ENCODE measurements at regions not wholly inside any gene's neighbourhood (a gene's known extent, or its start where the extent isn't known, plus 50 kb on each side); places are given as distances from the start of the nearest gene placed in this dataset.

DNA sequence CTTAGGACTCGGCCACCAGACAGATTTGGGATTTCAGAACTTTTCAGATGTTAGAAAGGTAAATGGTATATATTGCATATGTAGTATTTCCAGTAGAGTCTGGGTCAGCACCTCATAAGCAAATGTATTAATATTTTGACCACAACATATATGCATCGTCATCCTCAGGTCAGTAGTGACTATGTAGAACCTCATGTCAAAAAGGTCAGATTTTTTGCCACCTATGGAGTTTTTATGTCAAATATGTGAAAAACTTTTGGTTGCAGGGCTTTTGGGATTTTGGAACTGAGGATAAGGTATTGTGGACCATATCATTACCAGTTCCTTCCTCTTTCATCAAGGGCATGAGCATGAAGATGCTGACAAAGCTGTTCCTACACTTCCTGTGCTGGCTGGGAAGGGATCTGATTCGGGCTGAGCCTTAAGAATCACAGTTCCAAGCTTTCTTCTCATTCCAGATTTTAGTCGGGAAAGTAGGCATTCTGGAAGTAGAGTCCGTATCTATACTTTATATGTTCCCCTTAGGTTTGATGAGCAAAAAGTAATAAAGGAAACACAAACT, 183.0 kb upstream of the PGRMC2 start:
- TF ChIP-seq POLR2A (IDR thresholded peaks at IDR 0.05): no peak
- TF ChIP-seq, protein P1, sequence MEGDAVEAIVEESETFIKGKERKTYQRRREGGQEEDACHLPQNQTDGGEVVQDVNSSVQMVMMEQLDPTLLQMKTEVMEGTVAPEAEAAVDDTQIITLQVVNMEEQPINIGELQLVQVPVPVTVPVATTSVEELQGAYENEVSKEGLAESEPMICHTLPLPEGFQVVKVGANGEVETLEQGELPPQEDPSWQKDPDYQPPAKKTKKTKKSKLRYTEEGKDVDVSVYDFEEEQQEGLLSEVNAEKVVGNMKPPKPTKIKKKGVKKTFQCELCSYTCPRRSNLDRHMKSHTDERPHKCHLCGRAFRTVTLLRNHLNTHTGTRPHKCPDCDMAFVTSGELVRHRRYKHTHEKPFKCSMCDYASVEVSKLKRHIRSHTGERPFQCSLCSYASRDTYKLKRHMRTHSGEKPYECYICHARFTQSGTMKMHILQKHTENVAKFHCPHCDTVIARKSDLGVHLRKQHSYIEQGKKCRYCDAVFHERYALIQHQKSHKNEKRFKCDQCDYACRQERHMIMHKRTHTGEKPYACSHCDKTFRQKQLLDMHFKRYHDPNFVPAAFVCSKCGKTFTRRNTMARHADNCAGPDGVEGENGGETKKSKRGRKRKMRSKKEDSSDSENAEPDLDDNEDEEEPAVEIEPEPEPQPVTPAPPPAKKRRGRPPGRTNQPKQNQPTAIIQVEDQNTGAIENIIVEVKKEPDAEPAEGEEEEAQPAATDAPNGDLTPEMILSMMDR (IDR thresholded peaks at IDR 0.05 in 4 of 5, conservative IDR thresholded peaks at IDR 0.05 in 1 of 5): no peak

Measured in gastrocnemius medialis (tissue), 4 donors.